HCT116 (cell line): ENCODE measurements at regions not wholly inside any gene's neighbourhood (a gene's known extent, or its start where the extent isn't known, plus 50 kb on each side); places are given as distances from the start of the nearest gene placed in this dataset.

Source experiments
- ATAC-seq: fragments of 200-7000 bp; cut with Tn5 transposase; 2 replicates; pipeline ENCODE4 v1.9.1; 2020; ENCODE audit warnings: mild to moderate bottlenecking, moderate library complexity
- BruUV-seq: library from RNA; stranded (reverse); fragments of 400-500 nt; replicated peaks from 2 replicates; lab custom pipeline; 2021; lab: Mats Ljungman, UMichigan
- CTCF ChIA-PET: fragments of 300-600 bp; sonication (Branson Sonifier 250); formaldehyde crosslinking; loops from one replicate; lab custom pipeline; 2021; ENCODE audit warnings: antibody characterized with exemption; lab: Charles Lee
- POLR2A ChIA-PET: fragments of 300-600, 350-600 bp; sonication (Branson Sonifier 250); formaldehyde crosslinking; loops from one replicate; lab custom pipeline; 2021; ENCODE audit warnings: antibody characterized with exemption; lab: Charles Lee
- RAD21 ChIA-PET, 2 experiments: fragments of 300-600 bp; sonication (Branson Sonifier 250); formaldehyde crosslinking; loops; one replicate each; lab custom pipeline; 2023; ENCODE audit warnings: low total read pairs in 2 of 2; ENCODE audit not compliant: uncharacterized antibody in 2 of 2, unreplicated experiment in 2 of 2, low non-redundant PET in 1 of 2; lab: Charles Lee
- DNase-seq: peaks from one replicate; pipeline ENCODE4 v3.0.0-alpha.2; 2010; ENCODE audit warnings: low read depth, low spot score
- H2AFZ ChIP-seq: fragments of 200-600 bp; shearing (Covaris generic), sonication (generic); 2 replicates; pipeline ENCODE4 v1.6.1; 2017; ENCODE audit warnings: low read depth, mixed run types, mixed read lengths, antibody characterized with exemption, low read length; ENCODE audit not compliant: poor library complexity, severe bottlenecking
- H3K27ac ChIP-seq: 2 replicates; pipeline ENCODE4 v1.5.1; 2012; ENCODE audit warnings: low read depth, low read length
- H3K27me3 ChIP-seq: fragments of 200-600 bp; sonication (generic); 2 replicates; pipeline ENCODE4 v1.6.1; 2016; ENCODE audit warnings: mixed run types, low read length, mixed read lengths; ENCODE audit not compliant: insufficient read depth
- H3K36me3 ChIP-seq, 2 experiments: fragments of 200-500 bp in 1 of 2; fragments of 200-600 bp in 1 of 2; sonication (Bioruptor generic) in 1 of 2; sonication (generic) in 1 of 2; 2 replicates each; pipeline versions ENCODE4 v1.5.1 to v1.6.1; 2014 to 2016; ENCODE audit warnings: low read length in 2 of 2, inconsistent platforms in 1 of 2, mixed read lengths in 1 of 2, mixed run types in 1 of 2; ENCODE audit not compliant: insufficient read depth in 2 of 2, control insufficient read depth in 1 of 2
- H3K4me1 ChIP-seq, 2 experiments: fragments of 200-600 bp in 1 of 2; sonication (generic) in 1 of 2; 2 replicates each; pipeline versions ENCODE4 v1.5.1 to v1.6.1; 2012 to 2017; ENCODE audit warnings: low read length in 2 of 2, inconsistent platforms in 1 of 2, mild to moderate bottlenecking in 1 of 2, mixed read lengths in 1 of 2, mixed run types in 1 of 2, moderate library complexity in 1 of 2; ENCODE audit not compliant: insufficient read depth in 2 of 2, control insufficient read depth in 1 of 2
- H3K4me2 ChIP-seq: fragments of 200-600 bp; sonication (generic); 2 replicates; pipeline ENCODE4 v1.6.1; 2017; ENCODE audit warnings: mixed run types, low read length, mixed read lengths
- H3K4me3 ChIP-seq, 2 experiments: fragments of 200-600 bp in 1 of 2; sonication (generic) in 1 of 2; replicated peaks in 1 of 2; 2 replicates each; pipeline ENCODE4 v1.5.1; 2011 to 2016; ENCODE audit warnings: low read length in 2 of 2, control low read depth in 1 of 2, low read depth in 1 of 2, mild to moderate bottlenecking in 1 of 2, mixed read lengths in 1 of 2, mixed run types in 1 of 2
- H3K79me2 ChIP-seq: fragments of 200-600 bp; sonication (generic); 2 replicates; pipeline ENCODE4 v1.6.1; 2017; ENCODE audit warnings: mild to moderate bottlenecking, mixed run types, low read length, moderate library complexity, mixed read lengths; ENCODE audit not compliant: insufficient read depth
- H3K9ac ChIP-seq: fragments of 200-600 bp; sonication (generic); 2 replicates; pipeline ENCODE4 v1.6.1; 2016; ENCODE audit warnings: low read length, mixed read lengths
- H3K9me2 ChIP-seq: fragments of 200-600 bp; sonication (generic), shearing (Covaris generic); 2 replicates; pipeline ENCODE4 v1.6.1; 2017; ENCODE audit warnings: mixed run types, mild to moderate bottlenecking, moderate library complexity; ENCODE audit not compliant: insufficient read depth
- H3K9me3 ChIP-seq, 2 experiments: fragments of 200-500 bp in 1 of 2; fragments of 200-600 bp in 1 of 2; sonication (Bioruptor generic) in 1 of 2; sonication (generic) in 1 of 2; 2 replicates each; pipeline ENCODE4 v1.6.1; 2014 to 2017; ENCODE audit warnings: low read length in 2 of 2, mixed read lengths in 2 of 2, inconsistent platforms in 1 of 2, low read depth in 1 of 2, mild to moderate bottlenecking in 1 of 2, mixed run types in 1 of 2, moderate library complexity in 1 of 2; ENCODE audit not compliant: control insufficient read depth in 1 of 2, insufficient read depth in 1 of 2
- H4K20me1 ChIP-seq: fragments of 200-600 bp; sonication (generic), shearing (Covaris generic); 2 replicates; pipeline ENCODE4 v1.6.1; 2017; ENCODE audit warnings: mixed run types, mild to moderate bottlenecking, moderate library complexity; ENCODE audit not compliant: insufficient read depth
- ATF3 ChIP-seq: IDR thresholded peaks from 2 replicates; pipeline ENCODE4 v1.6.1; 2012
- CTCF ChIP-seq, 3 experiments: fragments of 200-600 bp in 1 of 3; sonication (generic) in 1 of 3; IDR thresholded peaks in 2 of 3; conservative IDR thresholded peaks in 1 of 3; 2 replicates each; pipeline ENCODE4 v1.5.1; 2012 to 2017; ENCODE audit warnings: low read depth in 2 of 3, low read length in 2 of 3, antibody characterized with exemption in 1 of 3, borderline replicate concordance in 1 of 3, control low read depth in 1 of 3, mild to moderate bottlenecking in 1 of 3, mixed read lengths in 1 of 3, mixed run types in 1 of 3, moderate library complexity in 1 of 3; ENCODE audit not compliant: insufficient read depth in 1 of 3
- ELF1 ChIP-seq: IDR thresholded peaks from 2 replicates; pipeline ENCODE4 v1.6.1; 2012; ENCODE audit warnings: low read depth, borderline replicate concordance
- MAX ChIP-seq: IDR thresholded peaks from 2 replicates; pipeline ENCODE4 v1.6.1; 2012
- RAD21 ChIP-seq: IDR thresholded peaks from 2 replicates; pipeline ENCODE4 v1.6.1; 2012; ENCODE audit warnings: low read depth, mild to moderate bottlenecking
- SRF ChIP-seq: IDR thresholded peaks from 2 replicates; pipeline ENCODE4 v1.6.1; 2012; ENCODE audit warnings: low read depth
- TCF7L2 ChIP-seq: IDR thresholded peaks from 2 replicates; pipeline ENCODE4 v1.7.0; 2011; ENCODE audit warnings: borderline replicate concordance, inconsistent platforms; ENCODE audit not compliant: insufficient read depth, insufficient read length; ENCODE audit errors: extremely low read depth
- intact Hi-C: fragments of 100-400 bp; cut with micrococcal nuclease; formaldehyde crosslinking; loops from 2 replicates; pipeline ENCODE4 v1.10.0; 2022

GRCh38 chr5:128903550-128903949 lies 61.7 kb upstream of the SLC27A6 start:
- DNase-seq (no peak), ATAC-seq (no peak)
- BruUV-seq, result no TSS peak
- ChIA-PET CTCF (no interaction called here), POLR2A (no interaction called here), RAD21 (no interaction called here)
- no peaks in the 10 kb centered on the region for H3K27me3 ChIP-seq
- H3K4me1 ChIP-seq, result no peaks in the 10 kb centered on the region
- H3K9me3 ChIP-seq, result no peaks in the 10 kb centered on the region
- TF ChIP-seq MAX (no peak), ATF3 (no peak), TCF7L2 (no peak), SRF (no peak), CTCF (IDR thresholded peaks at IDR 0.05 in 2 of 3, conservative IDR thresholded peaks at IDR 0.05 in 1 of 3; ENCODE audit: borderline replicate concordance in 1 of 3, insufficient read depth in 1 of 3, low read depth in 2 of 3, low read length in 2 of 3) (no peak), RAD21 (no peak), ELF1 (no peak)
- intact Hi-C loops, result loop anchor here (5.0 kb wide), 1 partner anchor 691 kb away; no protein-coding TSS in a partner anchor
- H3K9ac ChIP-seq, result no peak overlapping the region
- H3K9me2 ChIP-seq, result no peaks in the 10 kb centered on the region
- H3K36me3 ChIP-seq, result no peaks in the 10 kb centered on the region
- H3K27ac ChIP-seq, result no peak overlapping the region
- no peak overlapping the region for H3K4me3 ChIP-seq
- no peaks in the 10 kb centered on the region for H4K20me1 ChIP-seq
- H2AFZ ChIP-seq, result no peak overlapping the region
- no peak overlapping the region for H3K4me2 ChIP-seq
- H3K79me2 ChIP-seq, result no peaks in the 10 kb centered on the region
